Endothelial cell of umbilical vein (primary cell): ENCODE measurements at regions not wholly inside any gene's neighbourhood (a gene's known extent, or its start where the extent isn't known, plus 50 kb on each side); places are given as distances from the start of the nearest gene placed in this dataset.

Experiments
- EZH2 ChIP-seq: IDR thresholded peaks from 2 replicates; pipeline ENCODE4 v1.6.1; 2012; ENCODE audit warnings: borderline replicate concordance, low read depth, mild to moderate bottlenecking, moderate library complexity, low read length, inconsistent platforms; ENCODE audit not compliant: severe bottlenecking
- JUN ChIP-seq: IDR thresholded peaks from 2 replicates; pipeline ENCODE4 v1.6.1; 2011; ENCODE audit warnings: borderline replicate concordance, low read depth; ENCODE audit not compliant: insufficient read length, insufficient read depth
- POLR2A ChIP-seq: IDR thresholded peaks from 2 replicates; pipeline ENCODE4 v1.6.1; 2012; ENCODE audit warnings: low read depth, mild to moderate bottlenecking, control low read depth, low read length
- TF ChIP-seq, protein P1 (sequence below), 2 donors: IDR thresholded peaks; 1 replicate in 1 of 2; 2 replicates in 1 of 2; pipeline ENCODE4 v1.5.1; 2011; ENCODE audit warnings: low read length in 2 of 2, mild to moderate bottlenecking in 2 of 2, moderate library complexity in 2 of 2, control low read depth in 1 of 2, inconsistent platforms in 1 of 2, low read depth in 1 of 2; ENCODE audit not compliant: insufficient read depth in 1 of 2; ENCODE audit errors: extremely low read depth in 1 of 2

- no peak for TF ChIP-seq EZH2
- no peak for TF ChIP-seq POLR2A
- TF ChIP-seq, protein P1, sequence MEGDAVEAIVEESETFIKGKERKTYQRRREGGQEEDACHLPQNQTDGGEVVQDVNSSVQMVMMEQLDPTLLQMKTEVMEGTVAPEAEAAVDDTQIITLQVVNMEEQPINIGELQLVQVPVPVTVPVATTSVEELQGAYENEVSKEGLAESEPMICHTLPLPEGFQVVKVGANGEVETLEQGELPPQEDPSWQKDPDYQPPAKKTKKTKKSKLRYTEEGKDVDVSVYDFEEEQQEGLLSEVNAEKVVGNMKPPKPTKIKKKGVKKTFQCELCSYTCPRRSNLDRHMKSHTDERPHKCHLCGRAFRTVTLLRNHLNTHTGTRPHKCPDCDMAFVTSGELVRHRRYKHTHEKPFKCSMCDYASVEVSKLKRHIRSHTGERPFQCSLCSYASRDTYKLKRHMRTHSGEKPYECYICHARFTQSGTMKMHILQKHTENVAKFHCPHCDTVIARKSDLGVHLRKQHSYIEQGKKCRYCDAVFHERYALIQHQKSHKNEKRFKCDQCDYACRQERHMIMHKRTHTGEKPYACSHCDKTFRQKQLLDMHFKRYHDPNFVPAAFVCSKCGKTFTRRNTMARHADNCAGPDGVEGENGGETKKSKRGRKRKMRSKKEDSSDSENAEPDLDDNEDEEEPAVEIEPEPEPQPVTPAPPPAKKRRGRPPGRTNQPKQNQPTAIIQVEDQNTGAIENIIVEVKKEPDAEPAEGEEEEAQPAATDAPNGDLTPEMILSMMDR (IDR thresholded peaks at IDR 0.05; ENCODE audit: extremely low read depth in 1 of 2, insufficient read depth in 1 of 2, low read depth in 1 of 2, low read length in 2 of 2), result no peak
- TF ChIP-seq JUN, result no peak
Observed at GRCh38 chr1:58944439-58944838, 160.6 kb upstream of the JUN start.
